AG04450 (cell line): ENCODE measurements at regions not wholly inside any gene's neighbourhood (a gene's known extent, or its start where the extent isn't known, plus 50 kb on each side); places are given as distances from the start of the nearest gene placed in this dataset.

Experiments used
- CTCF ChIA-PET: fragments of 300-600, 350-600 bp; formaldehyde crosslinking; extraction: SDS; loops from one replicate; lab custom pipeline; 2022; ENCODE audit warnings: antibody characterized with exemption, inconsistent platforms; lab: Charles Lee
- POLR2A ChIA-PET: fragments of 350-600 bp; formaldehyde crosslinking; extraction: SDS; loops from one replicate; lab custom pipeline; 2021; ENCODE audit warnings: antibody characterized with exemption, inconsistent platforms; lab: Yijun Ruan, JAX
- DNase-seq: peaks from one replicate; pipeline ENCODE4 v3.0.0-alpha.2; 2011; ENCODE audit warnings: low read depth, low spot score
- H3K27ac ChIP-seq: one replicate; pipeline ENCODE4 v1.5.1; 2012; ENCODE audit warnings: low read depth, low read length, control low read depth
- H3K27me3 ChIP-seq: one replicate; pipeline ENCODE4 v1.6.0; 2012; ENCODE audit warnings: low read length; ENCODE audit not compliant: control insufficient read depth, insufficient read depth
- H3K4me3 ChIP-seq: 2 replicates; pipeline ENCODE4 v1.5.1; 2011; ENCODE audit warnings: mild to moderate bottlenecking, low read depth, low read length, control low read depth
- H3K9me3 ChIP-seq: 2 replicates; pipeline ENCODE4 v1.5.1; 2012; ENCODE audit warnings: low read length; ENCODE audit not compliant: control insufficient read depth, insufficient read depth
- TF ChIP-seq, protein P1 (sequence below): IDR thresholded peaks from 2 replicates; pipeline ENCODE4 v1.5.1; 2011; ENCODE audit warnings: low read depth, low read length, control low read depth, inconsistent platforms

DNA sequence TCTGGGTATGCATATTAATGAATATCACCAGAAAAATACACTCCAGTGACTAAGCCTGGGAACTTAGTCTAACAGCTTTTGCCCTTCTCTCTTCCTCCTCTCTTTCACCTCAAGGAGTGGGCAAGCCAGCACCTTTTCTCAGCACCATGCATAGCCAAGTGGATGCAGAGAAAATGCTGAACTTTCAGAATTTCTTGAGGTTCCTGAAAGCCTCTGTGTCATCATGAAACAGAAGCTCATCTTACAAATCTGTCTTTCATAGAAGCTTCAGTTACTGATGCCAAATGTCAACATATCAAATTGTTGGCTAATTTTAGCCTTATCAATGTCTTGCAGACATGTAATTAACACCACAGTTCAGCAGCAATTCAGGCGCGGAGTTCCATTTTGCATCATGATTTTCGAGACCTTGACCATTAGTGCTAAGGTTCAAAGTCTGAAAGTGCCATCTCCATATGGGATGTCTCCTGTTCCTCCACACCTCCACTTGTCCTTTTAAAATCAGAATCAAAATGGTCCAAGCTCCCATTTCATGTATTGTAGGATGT is 51.1 kb upstream of the RPH3A start:
- TF ChIP-seq, protein P1, sequence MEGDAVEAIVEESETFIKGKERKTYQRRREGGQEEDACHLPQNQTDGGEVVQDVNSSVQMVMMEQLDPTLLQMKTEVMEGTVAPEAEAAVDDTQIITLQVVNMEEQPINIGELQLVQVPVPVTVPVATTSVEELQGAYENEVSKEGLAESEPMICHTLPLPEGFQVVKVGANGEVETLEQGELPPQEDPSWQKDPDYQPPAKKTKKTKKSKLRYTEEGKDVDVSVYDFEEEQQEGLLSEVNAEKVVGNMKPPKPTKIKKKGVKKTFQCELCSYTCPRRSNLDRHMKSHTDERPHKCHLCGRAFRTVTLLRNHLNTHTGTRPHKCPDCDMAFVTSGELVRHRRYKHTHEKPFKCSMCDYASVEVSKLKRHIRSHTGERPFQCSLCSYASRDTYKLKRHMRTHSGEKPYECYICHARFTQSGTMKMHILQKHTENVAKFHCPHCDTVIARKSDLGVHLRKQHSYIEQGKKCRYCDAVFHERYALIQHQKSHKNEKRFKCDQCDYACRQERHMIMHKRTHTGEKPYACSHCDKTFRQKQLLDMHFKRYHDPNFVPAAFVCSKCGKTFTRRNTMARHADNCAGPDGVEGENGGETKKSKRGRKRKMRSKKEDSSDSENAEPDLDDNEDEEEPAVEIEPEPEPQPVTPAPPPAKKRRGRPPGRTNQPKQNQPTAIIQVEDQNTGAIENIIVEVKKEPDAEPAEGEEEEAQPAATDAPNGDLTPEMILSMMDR: no peak
- Histone ChIP-seq H3K9me3 (no peaks in the 10 kb centered on the region), H3K27me3 (no peaks in the 10 kb centered on the region), H3K4me3 (no peak overlapping the region), H3K27ac (no peak overlapping the region)
- CTCF ChIA-PET: no interaction called here
- POLR2A ChIA-PET: no interaction called here
- no peak for DNase-seq

DNA sequence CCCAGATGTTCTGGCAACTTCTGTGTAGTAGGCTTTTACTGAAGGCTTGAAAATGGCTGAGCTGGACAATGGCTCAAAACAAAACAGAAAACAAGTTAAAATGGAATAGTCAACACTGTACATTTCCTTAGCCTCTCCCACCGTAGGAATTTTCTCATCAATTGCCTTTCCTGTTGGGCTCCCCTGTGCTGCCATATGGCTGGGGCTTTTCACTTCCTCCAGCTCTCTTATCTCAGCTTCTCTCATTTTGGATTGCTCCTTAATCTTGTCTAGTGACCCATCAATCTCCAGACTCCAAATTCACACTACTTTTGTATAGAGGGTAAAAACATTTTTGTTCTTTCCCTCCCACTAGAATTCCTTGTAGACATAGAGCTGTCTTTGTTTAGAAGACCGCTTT is 50.4 kb upstream of the RPH3A start:
- H3K27ac ChIP-seq: no peak overlapping the region
- no peak overlapping the region for H3K4me3 ChIP-seq
- H3K9me3 ChIP-seq: no peaks in the 10 kb centered on the region
- ChIA-PET CTCF (no interaction called here), POLR2A (no interaction called here)
- no peak for DNase-seq
- TF ChIP-seq, protein P1: no peak
- no peaks in the 10 kb centered on the region for H3K27me3 ChIP-seq
